ENCODE measurements at regions not wholly inside any gene's neighbourhood (a gene's known extent, or its start where the extent isn't known, plus 50 kb on each side); places are given as distances from the start of the nearest gene placed in this dataset.

GRCh38 chr11:43573233-43573632 lies 107.3 kb upstream of the HSD17B12 start:
- TF ChIP-seq CTCF (IDR thresholded peaks at IDR 0.05; ENCODE audit: unreplicated experiment) = peak; percentile 30
- H3K4me3 Mint-ChIP-seq (ENCODE audit: low read depth, unreplicated experiment) = no peak overlapping the region
- peaks cover 100% of the 10 kb centered on the region for H3K27me3 Mint-ChIP-seq (ENCODE audit: unreplicated experiment)
- CTCF ChIA-PET = interaction anchor here (0.9 kb wide), 1 partner anchor 69 kb away, joined by 3 read pairs; no protein-coding TSS in a partner anchor
- intact Hi-C loops (cut with micrococcal nuclease; ENCODE audit: unreplicated experiment) = no loop called here
- peaks cover 21% of the 10 kb centered on the region for H3K4me1 Mint-ChIP-seq (ENCODE audit: low read depth, unreplicated experiment)
- DNase-seq = peak; percentile 38
- H3K36me3 Mint-ChIP-seq (ENCODE audit: insufficient read depth, unreplicated experiment) = no peaks in the 10 kb centered on the region
- H3K27ac Mint-ChIP-seq (ENCODE audit: unreplicated experiment) = no peak overlapping the region
- BruUV-seq (replicated peaks) = no TSS peak
- no peaks in the 10 kb centered on the region for H3K9me3 Mint-ChIP-seq (ENCODE audit: low read depth, unreplicated experiment)

- Mint-ChIP-seq H3K27me3 (ENCODE audit: unreplicated experiment) (peaks cover 100% of the 10 kb centered on the region), H3K4me3 (ENCODE audit: low read depth, unreplicated experiment) (no peak overlapping the region), H3K9me3 (ENCODE audit: low read depth, unreplicated experiment) (no peaks in the 10 kb centered on the region), H3K36me3 (ENCODE audit: insufficient read depth, unreplicated experiment) (no peaks in the 10 kb centered on the region), H3K4me1 (ENCODE audit: low read depth, unreplicated experiment) (peaks cover 21% of the 10 kb centered on the region), H3K27ac (ENCODE audit: unreplicated experiment) (no peak overlapping the region)
- TF ChIP-seq CTCF (IDR thresholded peaks at IDR 0.05; ENCODE audit: unreplicated experiment) = no peak
- no TSS peak for BruUV-seq (replicated peaks)
- CTCF ChIA-PET = no interaction called here
- intact Hi-C loops (cut with micrococcal nuclease; ENCODE audit: unreplicated experiment) = no loop called here
- DNase-seq = no peak
Measured at GRCh38 chr11:43573873-43574272, 106.7 kb upstream of the HSD17B12 start.

GRCh38 chr11:43574411-43574810 lies 106.1 kb upstream of the HSD17B12 start:
- Mint-ChIP-seq H3K4me3 (ENCODE audit: low read depth, unreplicated experiment) (no peak overlapping the region), H3K36me3 (ENCODE audit: insufficient read depth, unreplicated experiment) (peaks cover 5% of the 10 kb centered on the region), H3K9me3 (ENCODE audit: low read depth, unreplicated experiment) (no peaks in the 10 kb centered on the region), H3K4me1 (ENCODE audit: low read depth, unreplicated experiment) (peaks cover 21% of the 10 kb centered on the region), H3K27ac (ENCODE audit: unreplicated experiment) (no peak overlapping the region), H3K27me3 (ENCODE audit: unreplicated experiment) (peaks cover 100% of the 10 kb centered on the region)
- TF ChIP-seq CTCF (IDR thresholded peaks at IDR 0.05; ENCODE audit: unreplicated experiment) = no peak
- CTCF ChIA-PET = no interaction called here
- BruUV-seq (replicated peaks) = no TSS peak
- intact Hi-C loops (cut with micrococcal nuclease; ENCODE audit: unreplicated experiment) = no loop called here
- no peak for DNase-seq

- peaks cover 21% of the 10 kb centered on the region for H3K4me1 Mint-ChIP-seq (ENCODE audit: low read depth, unreplicated experiment)
- H3K27ac Mint-ChIP-seq (ENCODE audit: unreplicated experiment) = no peak overlapping the region
- no peak for DNase-seq
- peaks cover 9% of the 10 kb centered on the region for H3K36me3 Mint-ChIP-seq (ENCODE audit: insufficient read depth, unreplicated experiment)
- no peak for TF ChIP-seq CTCF (IDR thresholded peaks at IDR 0.05; ENCODE audit: unreplicated experiment)
- peak overlapping the region; percentile 29 for H3K4me3 Mint-ChIP-seq (ENCODE audit: low read depth, unreplicated experiment)
- intact Hi-C loops (cut with micrococcal nuclease; ENCODE audit: unreplicated experiment) = no loop called here
- H3K9me3 Mint-ChIP-seq (ENCODE audit: low read depth, unreplicated experiment) = no peaks in the 10 kb centered on the region
- peaks cover 100% of the 10 kb centered on the region for H3K27me3 Mint-ChIP-seq (ENCODE audit: unreplicated experiment)
- CTCF ChIA-PET = no interaction called here
- no TSS peak for BruUV-seq (replicated peaks)
Measured at GRCh38 chr11:43574949-43575912, 105.3 kb upstream of the HSD17B12 start.
